ENCODE measurements at regions not wholly inside any gene's neighbourhood (a gene's known extent, or its start where the extent isn't known, plus 50 kb on each side); places are given as distances from the start of the nearest gene placed in this dataset.
"Not testable (repeated sequence)": the region's sequence is repeated elsewhere in the genome, so short reads cannot be mapped to it uniquely, and the experiment has no call there.

GRCh38 chr9:87357600-87357999 is 140.1 kb upstream of the DAPK1 start:
- no peak for ATAC-seq
- no peak for DNase-seq (ENCODE audit: low spot score)

- ATAC-seq: peak; percentile 59
Observed at GRCh38 chr9:87359264-87359663, 138.4 kb upstream of the DAPK1 start.

GRCh38 chr9:87359958-87360601 is 137.6 kb upstream of the DAPK1 start:
- DNase-seq (ENCODE audit: low spot score) (peak; percentile 65), ATAC-seq (peak; percentile 99)

More at GRCh38 chr9:87359264-87359663, 138.4 kb upstream of the DAPK1 start:
- DNase-seq (ENCODE audit: low spot score): no peak

- DNase-seq (ENCODE audit: low spot score) (no peak), ATAC-seq (no peak)
Observed at GRCh38 chr9:87370049-87370685, 127.5 kb upstream of the DAPK1 start.

- DNase-seq (ENCODE audit: low spot score) (no peak), ATAC-seq (peak; percentile 47)
Observed at GRCh38 chr9:87371795-87372355, 125.8 kb upstream of the DAPK1 start.

GRCh38 chr9:87372356-87372851 is 125.3 kb upstream of the DAPK1 start:
- peak; percentile 86 for DNase-seq (ENCODE audit: low spot score)
- peak; percentile 94 for ATAC-seq

GRCh38 chr9:87374023-87374919 is 123.4 kb upstream of the DAPK1 start:
- DNase-seq (ENCODE audit: low spot score); ATAC-seq: not testable (repeated sequence)

- DNase-seq (ENCODE audit: low spot score) (no peak), ATAC-seq (no peak)
Observed at GRCh38 chr9:87375397-87376073, 122.1 kb upstream of the DAPK1 start.

- ATAC-seq: no peak
- DNase-seq (ENCODE audit: low spot score): no peak
Observed at GRCh38 chr9:87378676-87379075, 119.0 kb upstream of the DAPK1 start.

- no peak for ATAC-seq
- DNase-seq (ENCODE audit: low spot score): no peak
Observed at GRCh38 chr9:87379300-87379699, 118.4 kb upstream of the DAPK1 start.

- ATAC-seq: peak; percentile 49
Observed at GRCh38 chr9:87381050-87381711, 116.5 kb upstream of the DAPK1 start.

GRCh38 chr9:87381746-87382145 is 115.9 kb upstream of the DAPK1 start:
- ATAC-seq: no peak
- no peak for DNase-seq (ENCODE audit: low spot score)

More at GRCh38 chr9:87381050-87381711, 116.5 kb upstream of the DAPK1 start:
- DNase-seq (ENCODE audit: low spot score): no peak

- ATAC-seq: no peak
- no peak for DNase-seq (ENCODE audit: low spot score)
Observed at GRCh38 chr9:87382900-87383299, 114.8 kb upstream of the DAPK1 start.

GRCh38 chr9:87383344-87384150 is 114.1 kb upstream of the DAPK1 start:
- DNase-seq (ENCODE audit: low spot score) (no peak), ATAC-seq (no peak)

- ATAC-seq: peak; percentile 95
- no peak for DNase-seq (ENCODE audit: low spot score)
Observed at GRCh38 chr9:87386490-87387025, 111.1 kb upstream of the DAPK1 start.

- DNase-seq (ENCODE audit: low spot score) (no peak), ATAC-seq (no peak)
Observed at GRCh38 chr9:87387351-87388011, 110.2 kb upstream of the DAPK1 start.

- not testable (repeated sequence) for DNase-seq (ENCODE audit: low spot score); ATAC-seq
Observed at GRCh38 chr9:87388708-87389107, 109.0 kb upstream of the DAPK1 start.

GRCh38 chr9:87389936-87390335 is 107.7 kb upstream of the DAPK1 start:
- DNase-seq (ENCODE audit: low spot score): no peak
- no peak for ATAC-seq

Data from left lobe of liver (tissue), 2 donors.